ENCODE measurements at regions not wholly inside any gene's neighbourhood (a gene's known extent, or its start where the extent isn't known, plus 50 kb on each side); places are given as distances from the start of the nearest gene placed in this dataset.

DNA sequence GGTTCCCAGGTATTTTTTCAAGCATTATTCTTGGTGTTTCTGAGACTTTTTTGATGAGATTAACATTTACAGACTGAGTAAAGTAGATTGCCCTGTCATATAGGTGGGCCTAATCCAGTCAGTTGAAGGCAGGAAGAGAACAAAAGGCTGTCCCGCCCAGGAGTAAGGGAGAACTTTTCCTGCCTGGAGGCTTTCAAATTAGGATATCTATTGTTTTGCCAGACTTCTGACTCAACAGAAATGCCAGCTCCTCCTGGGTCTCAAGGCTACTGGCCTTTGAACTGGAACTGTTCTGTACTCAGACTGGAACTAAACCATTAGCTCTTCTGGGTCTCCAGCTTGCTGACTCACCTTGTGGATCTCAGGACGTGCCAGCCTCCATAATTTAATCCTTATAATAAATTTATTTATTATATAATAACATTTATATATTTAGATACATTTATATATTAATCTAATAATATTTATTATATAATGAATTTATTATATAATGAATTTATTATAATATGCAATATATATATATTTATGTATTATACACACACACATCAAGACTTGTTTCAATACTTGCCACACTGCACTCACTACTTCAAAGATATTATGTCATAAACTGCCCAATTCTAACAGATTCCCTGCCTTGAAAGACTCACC, 510.8 kb upstream of the B3GALT2 start:
- DNase-seq (ENCODE audit: low spot score in 2 of 2): no peak
- Histone ChIP-seq H3K4me3 (no peak overlapping the region), H3K27me3 (no peaks in the 10 kb centered on the region), H3K9me3 (no peaks in the 10 kb centered on the region), H3K36me3 (no peaks in the 10 kb centered on the region), H3K27ac (no peak overlapping the region), H3K4me1 (no peaks in the 10 kb centered on the region)
- TF ChIP-seq, protein P1, sequence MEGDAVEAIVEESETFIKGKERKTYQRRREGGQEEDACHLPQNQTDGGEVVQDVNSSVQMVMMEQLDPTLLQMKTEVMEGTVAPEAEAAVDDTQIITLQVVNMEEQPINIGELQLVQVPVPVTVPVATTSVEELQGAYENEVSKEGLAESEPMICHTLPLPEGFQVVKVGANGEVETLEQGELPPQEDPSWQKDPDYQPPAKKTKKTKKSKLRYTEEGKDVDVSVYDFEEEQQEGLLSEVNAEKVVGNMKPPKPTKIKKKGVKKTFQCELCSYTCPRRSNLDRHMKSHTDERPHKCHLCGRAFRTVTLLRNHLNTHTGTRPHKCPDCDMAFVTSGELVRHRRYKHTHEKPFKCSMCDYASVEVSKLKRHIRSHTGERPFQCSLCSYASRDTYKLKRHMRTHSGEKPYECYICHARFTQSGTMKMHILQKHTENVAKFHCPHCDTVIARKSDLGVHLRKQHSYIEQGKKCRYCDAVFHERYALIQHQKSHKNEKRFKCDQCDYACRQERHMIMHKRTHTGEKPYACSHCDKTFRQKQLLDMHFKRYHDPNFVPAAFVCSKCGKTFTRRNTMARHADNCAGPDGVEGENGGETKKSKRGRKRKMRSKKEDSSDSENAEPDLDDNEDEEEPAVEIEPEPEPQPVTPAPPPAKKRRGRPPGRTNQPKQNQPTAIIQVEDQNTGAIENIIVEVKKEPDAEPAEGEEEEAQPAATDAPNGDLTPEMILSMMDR (IDR thresholded peaks at IDR 0.05): no peak
- TF ChIP-seq EP300 (IDR thresholded peaks at IDR 0.05) (no peak), POLR2A (IDR thresholded peaks at IDR 0.05) (no peak)
- 86 to 94% methylated on average over 2 of the region's 2 CpGs for WGBS, 2 donors

DNA sequence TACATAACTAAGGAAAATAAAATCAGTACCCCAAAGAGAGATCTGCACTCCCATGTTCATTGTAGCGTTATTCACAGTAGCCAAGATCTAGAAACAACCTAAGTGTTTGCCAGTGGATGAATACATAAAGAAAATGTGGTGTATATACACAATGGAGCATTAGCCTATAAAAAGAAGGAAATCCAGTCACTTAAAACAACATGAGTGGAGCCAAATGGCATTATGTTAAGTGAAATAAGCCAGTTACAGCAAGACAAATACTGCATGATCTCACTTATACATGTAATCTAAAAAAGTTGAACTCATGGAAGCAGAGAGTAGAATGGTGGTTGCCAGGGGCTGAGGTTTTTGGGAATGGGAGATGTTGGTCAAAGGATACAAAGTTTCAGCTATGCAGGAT, 508.3 kb upstream of the B3GALT2 start:
- WGBS, 2 donors: 75 to 78% methylated on average over 1 of the region's 1 CpG
- H3K4me3 ChIP-seq: no peak overlapping the region
- TF ChIP-seq EP300 (IDR thresholded peaks at IDR 0.05): no peak
- TF ChIP-seq, protein P1 (IDR thresholded peaks at IDR 0.05): no peak
- TF ChIP-seq POLR2A (IDR thresholded peaks at IDR 0.05): no peak
- no peak for DNase-seq (ENCODE audit: low spot score in 2 of 2)
- no peaks in the 10 kb centered on the region for H3K4me1 ChIP-seq
- no peaks in the 10 kb centered on the region for H3K36me3 ChIP-seq
- no peaks in the 10 kb centered on the region for H3K27me3 ChIP-seq
- no peak overlapping the region for H3K27ac ChIP-seq
- H3K9me3 ChIP-seq: no peaks in the 10 kb centered on the region

DNA sequence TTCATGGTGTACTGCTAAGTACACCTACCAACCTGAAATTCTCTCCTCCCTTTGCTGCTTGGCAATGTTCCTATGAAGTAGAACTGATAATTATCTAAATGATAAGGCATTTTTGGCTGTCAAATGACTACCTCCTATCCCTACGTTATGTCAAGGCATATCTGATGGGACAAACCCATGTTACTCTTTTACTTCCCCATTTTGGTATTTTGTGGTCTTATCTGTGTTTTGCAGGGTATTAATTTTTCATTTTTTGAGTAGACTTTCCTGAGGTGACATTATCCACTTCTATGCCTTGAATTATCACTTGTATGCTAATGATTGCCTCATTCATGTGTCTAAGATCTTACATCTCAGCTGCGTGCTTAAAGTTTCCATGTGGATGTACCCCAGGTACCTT, 499.6 kb upstream of the B3GALT2 start:
- WGBS, 2 donors: 78 to 88% methylated on average over 2 of the region's 2 CpGs
- H3K36me3 ChIP-seq: no peaks in the 10 kb centered on the region
- H3K4me1 ChIP-seq: no peaks in the 10 kb centered on the region
- no peaks in the 10 kb centered on the region for H3K27me3 ChIP-seq
- no peak overlapping the region for H3K4me3 ChIP-seq
- no peaks in the 10 kb centered on the region for H3K9me3 ChIP-seq
- DNase-seq (ENCODE audit: low spot score in 2 of 2): no peak
- H3K27ac ChIP-seq: no peak overlapping the region
- TF ChIP-seq, protein P1 (IDR thresholded peaks at IDR 0.05): no peak
- TF ChIP-seq EP300 (IDR thresholded peaks at IDR 0.05) (no peak), POLR2A (IDR thresholded peaks at IDR 0.05) (no peak)

DNA sequence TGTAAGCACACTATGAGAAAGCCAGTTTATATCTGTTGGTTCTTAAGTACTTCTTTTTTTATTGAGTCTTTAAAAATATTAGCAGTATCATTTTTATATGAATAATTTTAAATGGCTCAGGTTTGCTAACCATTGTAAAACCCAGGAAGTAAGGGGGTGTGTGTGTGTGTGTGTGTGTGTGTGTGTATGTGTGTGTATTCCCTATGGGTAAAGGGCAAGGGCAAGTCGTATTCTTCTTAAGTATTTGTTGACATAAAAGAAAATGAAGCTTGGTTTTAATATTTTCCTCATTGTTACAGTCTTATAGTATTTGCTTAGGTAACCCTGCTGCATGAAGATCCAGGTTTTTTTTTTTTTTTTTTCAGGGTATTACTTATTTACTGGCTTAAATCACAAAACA, 495.0 kb upstream of the B3GALT2 start:
- Histone ChIP-seq H3K36me3 (no peaks in the 10 kb centered on the region), H3K27ac (no peak overlapping the region), H3K27me3 (no peaks in the 10 kb centered on the region), H3K4me1 (no peaks in the 10 kb centered on the region), H3K4me3 (no peak overlapping the region), H3K9me3 (no peaks in the 10 kb centered on the region)
- 44 to 49% methylated on average over 1 of the region's 1 CpG for WGBS, 2 donors
- no peak for DNase-seq (ENCODE audit: low spot score in 2 of 2)
- TF ChIP-seq, protein P1 (IDR thresholded peaks at IDR 0.05): no peak
- TF ChIP-seq POLR2A (IDR thresholded peaks at IDR 0.05): no peak
- TF ChIP-seq EP300 (IDR thresholded peaks at IDR 0.05): no peak

DNA sequence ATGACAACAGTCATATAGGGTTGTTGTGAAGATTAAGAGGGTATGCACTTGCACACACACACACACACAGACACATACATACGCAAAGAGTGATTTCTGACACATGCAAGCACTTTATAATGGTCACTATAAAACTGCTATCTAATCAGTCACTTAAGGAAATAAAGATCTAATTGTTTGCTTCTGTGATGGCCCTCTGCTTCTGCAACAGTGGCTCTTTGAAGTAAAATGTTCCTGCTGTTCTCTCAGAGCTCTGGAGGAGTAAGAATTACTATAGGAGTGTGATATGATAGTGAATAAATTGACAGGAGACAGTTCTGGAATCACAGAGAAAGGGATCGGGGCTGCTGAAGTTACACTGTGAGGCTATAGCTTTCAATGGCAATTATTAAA, 494.5 kb upstream of the B3GALT2 start:
- WGBS, 2 donors: 0 to 28% methylated on average over 2 of the region's 2 CpGs
- Histone ChIP-seq H3K9me3 (no peaks in the 10 kb centered on the region), H3K27ac (no peak overlapping the region), H3K27me3 (no peaks in the 10 kb centered on the region), H3K4me1 (no peaks in the 10 kb centered on the region), H3K4me3 (no peak overlapping the region), H3K36me3 (no peaks in the 10 kb centered on the region)
- TF ChIP-seq, protein P1 (IDR thresholded peaks at IDR 0.05): no peak
- no peak for TF ChIP-seq POLR2A (IDR thresholded peaks at IDR 0.05)
- no peak for TF ChIP-seq EP300 (IDR thresholded peaks at IDR 0.05)
- DNase-seq (ENCODE audit: low spot score in 2 of 2): no peak
